Stimulated activated CD8-positive, alpha-beta memory T cell treated with anti-CD3 and anti-CD28 coated beads, Interleukin-7, amount 100 ng/mL, for 1 hour (primary cell): ENCODE measurements at regions not wholly inside any gene's neighbourhood (a gene's known extent, or its start where the extent isn't known, plus 50 kb on each side); places are given as distances from the start of the nearest gene placed in this dataset.

Source experiments
- DNase-seq, 2 donors: peaks; one replicate each; pipeline ENCODE4 v3.0.0-alpha.2; 2020; ENCODE audit warnings: low read depth in 2 of 2

GRCh38 chr11:134577751-134578395 is 165.8 kb upstream of the B3GAT1 start:
- no peak for DNase-seq

- DNase-seq, result no peak
Observed at GRCh38 chr11:134576721-134577171, 164.7 kb upstream of the B3GAT1 start.

- DNase-seq, result no peak
Observed at GRCh38 chr11:134576286-134576685, 164.2 kb upstream of the B3GAT1 start.

- no peak for DNase-seq
Observed at GRCh38 chr11:134575504-134576230, 163.6 kb upstream of the B3GAT1 start.

GRCh38 chr11:134574947-134575346 is 162.9 kb upstream of the B3GAT1 start:
- DNase-seq, result no peak

- no peak for DNase-seq
Observed at GRCh38 chr11:134574425-134574824, 162.4 kb upstream of the B3GAT1 start.

- no peak for DNase-seq
Observed at GRCh38 chr11:134573857-134574256, 161.8 kb upstream of the B3GAT1 start.

GRCh38 chr11:134572741-134573675 is 161.0 kb upstream of the B3GAT1 start:
- no peak for DNase-seq

GRCh38 chr11:134571301-134571700 is 159.3 kb upstream of the B3GAT1 start:
- DNase-seq, result no peak

- DNase-seq, result no peak
Observed at GRCh38 chr11:134569195-134569594, 157.2 kb upstream of the B3GAT1 start.

GRCh38 chr11:134566311-134566710 is 154.3 kb upstream of the B3GAT1 start:
- DNase-seq, result no peak

- DNase-seq, result no peak
Observed at GRCh38 chr11:134565343-134565891, 153.4 kb upstream of the B3GAT1 start.

GRCh38 chr11:134564472-134565200 is 152.6 kb upstream of the B3GAT1 start:
- no peak for DNase-seq

GRCh38 chr11:134562941-134563471 is 151.0 kb upstream of the B3GAT1 start:
- no peak for DNase-seq

GRCh38 chr11:134562196-134562595 is 150.2 kb upstream of the B3GAT1 start:
- DNase-seq, result no peak

- no peak for DNase-seq
Observed at GRCh38 chr11:134561331-134561720, 149.3 kb upstream of the B3GAT1 start.

GRCh38 chr11:134560566-134561330 is 148.7 kb upstream of the B3GAT1 start:
- DNase-seq, result no peak

- DNase-seq, result no peak
Observed at GRCh38 chr11:134560066-134560465, 148.0 kb upstream of the B3GAT1 start.

GRCh38 chr11:134559602-134559962 is 147.5 kb upstream of the B3GAT1 start:
- DNase-seq, result no peak

GRCh38 chr11:134558916-134559601 is 147.0 kb upstream of the B3GAT1 start:
- no peak for DNase-seq
